Spleen (tissue), 7 donors: ENCODE measurements at regions not wholly inside any gene's neighbourhood (a gene's known extent, or its start where the extent isn't known, plus 50 kb on each side); places are given as distances from the start of the nearest gene placed in this dataset.

ENCODE experiments used
- CTCF ChIP-seq, 11 experiments: fragments of 200-600 bp in 7 of 11; fragments of 450-650 bp in 4 of 11; sonication (generic) in 4 of 11; IDR thresholded peaks in 8 of 11; conservative IDR thresholded peaks in 3 of 11; 1 replicate in 7 of 11; 2 replicates in 4 of 11; pipeline versions ENCODE4 v1.4.0 to v1.8.0; 2016 to 2021; ENCODE audit warnings: antibody characterized with exemption in 11 of 11, inconsistent platforms in 4 of 11, mild to moderate bottlenecking in 1 of 11
- POLR2A ChIP-seq, 3 donors: fragments of 450-650 bp; IDR thresholded peaks; one replicate each; pipeline ENCODE4 v1.5.1; 2017; ENCODE audit warnings: antibody characterized with exemption in 3 of 3, mild to moderate bottlenecking in 1 of 3
- POLR2AphosphoS5 ChIP-seq, 3 donors: sonication (generic); formaldehyde crosslinking; IDR thresholded peaks; one replicate each; pipeline ENCODE4 v1.5.1; 2017; ENCODE audit warnings: antibody characterized with exemption in 3 of 3
- donor health status: DM: no; HTN: no; CAD: no; lungs with moderate emphysema.
- donor health status: DM: no; HTN: no; CAD: no.
- donor health status: DM: no; HTN: no; CAD: no.

- no peak for TF ChIP-seq CTCF (IDR thresholded peaks at IDR 0.05 in 8 of 11, conservative IDR thresholded peaks at IDR 0.05 in 3 of 11)
- TF ChIP-seq POLR2AphosphoS5 (IDR thresholded peaks at IDR 0.05) = no peak
- TF ChIP-seq POLR2A (IDR thresholded peaks at IDR 0.05) = no peak
These were observed 1110.8 kb downstream of the CBLN2 start for GRCh38 chr18:71433373-71433772.
